Ecto neural progenitor cell (in vitro differentiated cells): ENCODE measurements at regions not wholly inside any gene's neighbourhood (a gene's known extent, or its start where the extent isn't known, plus 50 kb on each side); places are given as distances from the start of the nearest gene placed in this dataset.
A peak's percentile ranks its signal among the peaks of the same experiment; 100 is the strongest.

ENCODE experiments used
- DNase-seq: peaks from one replicate; pipeline ENCODE4 v3.0.0-alpha.2; 2018; ENCODE audit warnings: low spot score

DNA sequence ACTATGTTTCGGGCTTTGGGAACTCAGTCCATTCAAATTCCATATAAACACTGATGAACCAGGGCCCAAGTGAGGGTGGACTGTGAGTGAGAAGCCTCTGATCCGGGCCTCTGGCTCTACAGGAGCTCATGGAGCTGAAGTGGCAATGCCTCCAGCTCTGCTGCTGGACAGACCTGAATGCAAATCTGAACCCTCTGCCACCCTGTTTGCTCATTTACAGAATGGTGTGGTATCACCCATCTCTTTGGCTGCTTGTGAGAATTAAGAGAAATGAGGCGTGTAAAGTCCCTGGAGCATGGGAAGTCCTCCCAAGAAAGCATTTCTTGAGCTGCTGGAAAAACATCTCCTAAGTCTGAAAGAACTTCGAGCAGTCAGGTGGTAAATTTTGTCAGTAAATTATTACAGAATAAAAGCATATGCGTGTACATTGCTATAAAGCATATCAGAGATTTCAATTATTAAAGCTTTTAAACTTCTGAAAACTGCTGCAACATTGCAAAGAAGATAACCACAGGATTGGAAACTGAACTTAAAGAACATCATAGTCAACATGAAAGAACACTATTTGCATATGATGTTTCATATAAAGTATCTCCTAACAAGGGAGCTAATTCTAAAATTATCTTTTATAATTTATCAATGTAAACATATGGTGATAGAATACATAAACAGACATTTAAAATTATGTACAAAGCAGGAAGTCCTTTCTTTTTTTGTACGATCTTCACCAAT is 369.0 kb downstream of the UQCRFS1 start:
- DNase-seq = no peak

- no peak for DNase-seq
These were observed 371.4 kb downstream of the UQCRFS1 start for GRCh38 chr19:28841531-28841930.

GRCh38 chr19:28840891-28841290 is 372.1 kb downstream of the UQCRFS1 start:
- DNase-seq = no peak

- DNase-seq = no peak
These were observed 373.5 kb downstream of the UQCRFS1 start for GRCh38 chr19:28839455-28839854.

DNA sequence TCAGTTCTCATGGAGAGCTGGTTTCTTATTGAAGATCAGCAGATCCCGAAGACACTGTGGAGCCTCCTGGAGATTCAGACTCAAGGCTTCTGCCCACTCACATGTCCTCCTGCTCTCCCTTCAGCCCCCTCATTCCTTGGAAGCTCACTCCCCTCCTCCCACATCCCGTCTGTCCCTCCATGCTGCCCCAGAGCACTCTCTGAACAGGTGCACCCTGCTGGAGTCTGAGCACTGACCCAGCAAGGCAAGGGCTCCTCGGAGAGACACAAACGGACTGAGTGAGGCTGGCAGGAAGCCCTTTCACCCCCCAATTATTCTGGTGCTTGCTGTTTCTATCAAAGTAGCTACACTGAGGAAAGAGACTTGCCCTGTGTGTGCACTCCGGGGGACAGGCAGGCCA is 374.0 kb downstream of the UQCRFS1 start:
- no peak for DNase-seq

- DNase-seq = no peak
These were observed 376.5 kb downstream of the UQCRFS1 start for GRCh38 chr19:28836421-28836820.

DNA sequence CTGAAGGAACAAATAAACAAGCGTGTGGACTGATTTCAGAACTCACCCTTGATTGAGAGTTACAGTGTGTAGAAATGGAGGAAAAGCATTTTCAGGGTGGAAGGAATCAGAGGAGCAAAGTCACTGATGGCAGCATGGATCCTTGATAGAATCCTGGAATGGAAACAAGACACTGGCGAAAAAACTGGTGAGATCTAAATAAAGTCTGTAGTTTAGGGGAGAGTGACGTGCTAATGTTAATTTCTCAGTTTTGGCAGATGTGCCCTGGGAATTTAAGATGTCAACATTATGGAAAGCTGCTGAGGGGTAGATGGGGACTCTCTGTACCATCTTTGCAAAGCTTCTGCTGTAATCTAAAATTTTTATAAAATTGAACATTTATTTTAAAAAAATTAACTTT is 378.0 kb downstream of the UQCRFS1 start:
- DNase-seq = no peak

DNA sequence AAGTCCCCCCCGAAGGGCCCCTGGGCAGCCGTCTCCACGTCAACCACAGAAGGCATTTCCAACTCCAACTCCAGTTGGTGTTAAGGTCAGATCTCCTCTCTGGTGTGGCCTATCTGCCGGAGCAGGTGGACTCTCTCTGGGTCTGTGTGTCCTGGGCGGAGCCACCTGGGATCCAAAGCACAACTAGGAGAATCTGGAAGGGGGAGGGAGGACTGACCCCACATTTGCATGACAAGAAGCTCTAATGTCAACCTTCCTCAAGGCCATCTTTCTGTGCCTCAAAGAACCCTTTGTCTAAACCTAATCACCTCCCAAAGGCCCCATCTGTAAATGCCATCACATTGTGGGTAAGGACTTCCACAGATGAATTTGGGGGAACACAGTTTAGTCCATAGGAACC is 381.5 kb downstream of the UQCRFS1 start:
- DNase-seq = no peak

- DNase-seq = no peak
These were observed 383.2 kb downstream of the UQCRFS1 start for GRCh38 chr19:28829762-28830161.

- DNase-seq = no peak
These were observed 383.6 kb downstream of the UQCRFS1 start for GRCh38 chr19:28829359-28829758.

GRCh38 chr19:28828276-28828870 is 384.6 kb downstream of the UQCRFS1 start:
- DNase-seq = no peak

DNA sequence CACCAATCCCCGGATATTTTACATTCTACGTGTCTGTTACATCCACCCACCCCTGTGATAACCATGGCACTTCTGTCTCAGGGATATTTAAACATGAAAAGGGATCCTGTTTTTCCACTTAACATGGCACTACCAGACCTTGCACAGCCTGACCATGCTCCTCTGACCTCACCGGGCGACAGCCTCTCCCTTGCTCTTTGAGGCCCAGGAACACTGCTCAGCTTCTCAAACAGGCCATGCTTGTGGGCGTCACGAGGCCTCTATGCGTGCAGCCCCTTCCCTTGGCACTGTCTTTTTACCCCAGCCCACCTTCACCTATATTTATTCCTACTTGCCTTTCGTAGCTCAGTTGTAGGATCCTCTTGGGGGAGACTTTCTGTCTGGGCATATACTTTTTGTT is 385.6 kb downstream of the UQCRFS1 start:
- no peak for DNase-seq

DNA sequence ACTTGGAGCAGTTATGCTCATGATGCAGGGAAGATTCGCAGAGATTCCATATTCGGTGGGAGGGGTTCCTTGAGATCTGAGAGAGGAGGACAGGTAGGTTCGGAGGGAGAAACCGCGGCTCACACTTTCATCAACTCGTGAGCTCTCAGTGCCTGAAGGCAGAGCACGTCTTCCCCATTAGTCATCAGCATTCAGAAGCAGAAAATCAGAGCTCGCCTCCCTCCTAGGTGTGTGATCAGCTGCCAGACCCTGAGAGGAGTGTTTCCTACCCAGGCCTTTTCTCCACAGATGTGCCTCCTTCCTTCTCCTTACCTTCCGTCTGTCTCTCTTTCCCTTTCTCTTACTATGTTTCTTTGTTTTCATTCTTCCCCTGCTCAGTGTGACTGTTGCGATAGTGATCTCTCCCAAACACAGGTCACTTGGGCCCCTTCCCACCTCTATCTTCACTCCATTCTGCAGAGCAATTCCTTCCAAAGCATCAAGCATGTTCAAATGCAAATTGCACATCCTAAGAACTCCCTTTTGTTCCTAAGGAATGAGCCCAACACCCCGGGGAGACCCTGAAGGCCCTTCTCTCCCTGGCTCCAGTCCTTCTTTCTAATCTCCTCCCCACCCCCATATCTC is 389.5 kb downstream of the UQCRFS1 start:
- no peak for DNase-seq

DNA sequence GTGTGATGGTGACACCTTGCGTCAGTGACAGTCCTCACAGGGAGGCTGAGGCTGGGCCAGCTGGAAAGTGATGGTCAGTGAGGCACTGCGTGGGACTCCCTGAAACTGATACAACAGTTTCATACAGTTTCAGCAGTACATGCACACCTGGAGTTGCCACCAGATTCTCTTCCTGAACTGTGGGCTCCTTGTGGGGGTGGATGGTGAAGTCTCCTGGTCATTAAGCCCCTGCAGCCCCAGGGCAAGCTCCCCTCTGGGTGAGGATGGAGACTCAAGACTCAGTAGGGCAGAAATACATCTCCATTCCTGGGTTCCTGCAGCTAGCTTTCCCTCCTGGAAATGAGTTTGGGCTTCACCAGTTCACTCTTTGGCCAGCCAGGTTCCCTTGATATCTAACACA is 392.7 kb downstream of the UQCRFS1 start:
- DNase-seq = no peak

- DNase-seq = no peak
These were observed 397.7 kb downstream of the UQCRFS1 start for GRCh38 chr19:28815257-28815656.

GRCh38 chr19:28794301-28794700 is 418.6 kb downstream of the UQCRFS1 start:
- no peak for DNase-seq

GRCh38 chr19:28793391-28794168 is 419.4 kb downstream of the UQCRFS1 start:
- peak; percentile 58 for DNase-seq

DNA sequence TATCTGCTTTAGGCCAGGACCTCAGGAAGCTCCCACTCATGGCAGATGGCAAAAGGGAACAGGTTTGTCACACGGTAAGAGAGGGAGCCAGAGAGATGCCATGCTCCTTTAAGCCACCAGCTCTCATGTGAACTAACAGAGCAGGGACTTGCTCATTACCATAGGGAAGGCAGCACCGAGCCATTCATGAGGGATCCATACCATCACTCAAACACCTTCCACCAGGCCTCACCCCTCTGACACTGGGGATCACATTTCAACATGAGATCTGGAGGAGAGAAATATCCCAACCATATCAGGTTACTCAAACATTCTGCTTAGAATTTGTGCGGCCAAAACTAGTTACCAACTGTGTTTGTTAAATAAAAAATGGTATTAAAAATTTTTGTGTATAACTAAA is 427.0 kb downstream of the UQCRFS1 start:
- no peak for DNase-seq

DNA sequence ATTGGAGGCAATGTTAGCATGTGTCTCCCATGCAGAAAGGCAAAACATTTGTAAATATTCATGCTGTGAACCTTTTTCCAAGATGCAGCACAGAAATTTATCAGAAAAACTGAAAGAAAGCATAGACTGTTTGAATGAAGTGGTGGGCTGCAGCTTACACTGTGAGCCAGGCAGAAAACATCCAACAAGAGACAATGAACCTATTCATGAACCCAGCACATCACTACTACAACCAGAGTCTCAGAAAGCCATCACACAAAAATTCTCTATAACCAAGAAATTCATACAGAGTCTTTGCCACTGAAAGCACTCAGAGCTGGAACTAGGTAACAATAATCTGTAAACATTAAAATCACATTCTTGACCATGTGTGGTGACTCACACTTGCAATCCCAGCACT is 448.9 kb downstream of the UQCRFS1 start:
- DNase-seq = no peak

DNA sequence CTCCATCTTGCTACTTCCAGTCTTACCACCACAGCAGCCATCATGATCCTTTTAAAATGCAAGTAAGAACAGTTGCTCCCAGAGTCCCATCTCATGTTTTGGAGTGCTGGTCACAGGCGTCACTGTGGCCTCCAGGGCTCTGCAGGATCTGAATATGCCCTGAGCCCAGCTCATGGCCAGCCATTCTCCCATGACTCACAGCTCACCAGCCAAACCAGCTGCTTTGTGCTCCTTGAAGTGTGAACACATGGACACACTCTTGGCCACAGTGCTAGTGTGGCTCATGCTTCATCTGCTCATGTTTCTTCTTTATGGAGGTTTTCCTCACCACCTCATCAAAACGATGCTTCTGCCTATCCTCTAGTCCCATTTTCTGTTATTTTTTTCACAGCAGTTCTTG is 466.5 kb downstream of the UQCRFS1 start:
- no peak for DNase-seq

DNA sequence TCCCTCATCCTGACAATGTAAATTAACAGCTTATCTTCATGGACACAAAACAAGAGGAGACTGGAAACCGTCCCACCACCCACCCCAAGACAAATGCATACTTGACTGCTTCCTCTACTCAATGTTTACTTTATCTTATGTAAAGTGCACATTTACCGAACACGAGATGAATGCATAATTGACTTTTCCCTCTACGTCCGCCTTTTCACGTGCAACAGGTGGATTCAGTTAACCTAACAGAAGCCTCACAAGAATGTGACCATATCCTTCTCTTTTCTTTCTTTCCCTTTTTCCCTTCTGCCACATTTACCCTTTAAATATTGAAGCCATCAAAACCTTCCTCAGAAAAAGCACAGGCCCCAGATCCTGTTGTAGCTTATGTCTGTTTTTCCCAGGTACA is 468.0 kb downstream of the UQCRFS1 start:
- no peak for DNase-seq

DNA sequence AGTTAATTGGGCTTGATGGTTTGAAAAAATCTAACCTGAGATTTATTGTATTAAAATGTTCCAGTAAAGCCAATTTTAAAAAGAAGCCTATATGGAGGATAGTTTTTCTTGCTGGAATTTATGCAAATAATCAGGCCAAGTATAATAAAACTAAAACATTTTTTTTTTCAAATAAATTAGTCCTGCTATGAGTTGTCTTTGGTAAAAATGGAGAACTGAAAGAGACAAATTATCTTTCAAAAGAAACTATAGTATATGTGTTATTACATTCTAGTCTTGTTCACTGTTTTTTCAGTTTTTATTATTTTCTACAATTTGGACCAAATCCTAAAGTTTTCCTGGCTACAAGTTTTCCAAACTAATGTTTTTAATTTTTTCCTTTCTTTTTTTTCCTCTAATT is 468.9 kb downstream of the UQCRFS1 start:
- no peak for DNase-seq
